PC-9 (cell line): ENCODE measurements at regions not wholly inside any gene's neighbourhood (a gene's known extent, or its start where the extent isn't known, plus 50 kb on each side); places are given as distances from the start of the nearest gene placed in this dataset.

Experiments
- BruUV-seq: library from RNA; stranded (reverse); fragments of 400-500 nt; replicated peaks from 2 replicates; lab custom pipeline; 2021; lab: Mats Ljungman, UMichigan
- CTCF ChIA-PET: fragments of 300-600 bp; sonication (Branson Sonifier 250); formaldehyde crosslinking; loops from one replicate; lab custom pipeline; 2022; ENCODE audit warnings: antibody characterized with exemption; lab: Charles Lee
- POLR2A ChIA-PET: fragments of 300-600 bp; sonication (Branson Sonifier 250); formaldehyde crosslinking; loops from one replicate; lab custom pipeline; 2022; ENCODE audit warnings: antibody characterized with exemption; ENCODE audit not compliant: unreplicated experiment; lab: Charles Lee
- DNase-seq, 2 experiments: peaks; one replicate each; pipeline versions ENCODE4 v3.0.0 to v3.0.0-alpha.2; 2015 to 2022; ENCODE audit warnings: mixed read lengths in 1 of 2
- H2AFZ ChIP-seq: fragments of 200-600 bp; sonication (generic); 2 replicates; pipeline ENCODE4 v1.8.1; 2017; ENCODE audit warnings: antibody characterized with exemption
- H3F3A ChIP-seq: fragments of 200-600 bp; sonication (generic); 2 replicates; pipeline ENCODE4 v1.8.1; 2017; ENCODE audit warnings: antibody characterized with exemption, mild to moderate bottlenecking, low read depth; ENCODE audit not compliant: insufficient read depth
- H3K27ac ChIP-seq: fragments of 200-600 bp; sonication (generic); 2 replicates; pipeline ENCODE4 v1.6.1; 2016; ENCODE audit warnings: mixed run types
- H3K27me3 ChIP-seq: fragments of 200-600 bp; sonication (generic); 2 replicates; pipeline ENCODE4 v1.6.1; 2016; ENCODE audit warnings: low read depth, mixed run types; ENCODE audit not compliant: insufficient read depth
- H3K36me3 ChIP-seq: fragments of 200-600 bp; sonication (generic); 2 replicates; pipeline ENCODE4 v1.6.1; 2016; ENCODE audit warnings: low read depth, mixed run types
- H3K4me1 ChIP-seq: fragments of 200-600 bp; sonication (generic); replicated peaks from 2 replicates; pipeline ENCODE4 v1.6.1; 2016; ENCODE audit warnings: mixed run types; ENCODE audit not compliant: insufficient read depth
- H3K4me2 ChIP-seq: fragments of 200-600 bp; sonication (generic); 2 replicates; pipeline ENCODE4 v1.6.1; 2017; ENCODE audit warnings: mixed run types
- H3K4me3 ChIP-seq: fragments of 200-600 bp; sonication (generic); 2 replicates; pipeline ENCODE4 v1.6.1; 2016; ENCODE audit warnings: mixed run types
- H3K79me2 ChIP-seq: fragments of 200-600 bp; sonication (generic); 2 replicates; pipeline ENCODE4 v1.6.1; 2017; ENCODE audit warnings: low read depth, mixed run types
- H3K9me2 ChIP-seq: fragments of 200-600 bp; sonication (generic); 2 replicates; pipeline ENCODE4 v1.8.1; 2017; ENCODE audit warnings: mild to moderate bottlenecking; ENCODE audit not compliant: insufficient read depth
- H3K9me3 ChIP-seq: fragments of 200-600 bp; sonication (generic); 2 replicates; pipeline ENCODE4 v1.8.1; 2016; ENCODE audit warnings: low read depth; ENCODE audit not compliant: insufficient read depth
- H4K20me1 ChIP-seq: fragments of 200-600 bp; sonication (generic); 2 replicates; pipeline ENCODE4 v1.8.1; 2017; ENCODE audit not compliant: insufficient read depth
- EZH2 ChIP-seq: fragments of 200-600 bp; sonication (generic); IDR thresholded peaks from 2 replicates; pipeline ENCODE4 v1.8.0; 2017; ENCODE audit warnings: antibody characterized with exemption, low read depth
- intact Hi-C: fragments of 100-400 bp; cut with micrococcal nuclease; formaldehyde crosslinking; loops from one replicate; pipeline ENCODE4 v1.10.0; 2022; ENCODE audit not compliant: unreplicated experiment
- TF ChIP-seq, protein P1 (sequence below): fragments of 200-600 bp; sonication (generic); conservative IDR thresholded peaks from 2 replicates; pipeline ENCODE4 v1.6.1; 2017; ENCODE audit warnings: mixed run types, antibody characterized with exemption, mild to moderate bottlenecking, moderate library complexity

DNA sequence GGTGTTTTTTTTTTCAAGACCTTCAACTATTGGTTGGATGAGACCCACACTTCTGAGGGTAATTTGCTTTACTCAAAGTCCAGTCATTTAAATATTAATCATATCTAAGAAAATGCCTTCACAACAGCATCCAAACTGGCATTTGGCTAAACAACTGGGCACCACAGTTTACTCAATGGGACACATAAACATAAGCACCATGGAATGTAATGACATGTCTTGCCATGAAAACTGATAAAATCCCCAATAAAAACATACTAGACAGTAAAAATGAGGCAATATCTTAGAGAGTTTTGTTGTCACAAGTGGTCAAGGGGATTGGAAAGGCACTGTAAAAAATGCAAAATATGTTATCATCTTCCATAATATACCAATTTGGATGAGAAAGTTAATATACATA, 838.8 kb upstream of the ADAMTS5 start:
- Histone ChIP-seq H3K9me3 (no peaks in the 10 kb centered on the region), H2AFZ (no peak overlapping the region), H3F3A (no peaks in the 10 kb centered on the region), H4K20me1 (no peaks in the 10 kb centered on the region), H3K4me2 (no peak overlapping the region), H3K27me3 (no peaks in the 10 kb centered on the region), H3K4me1 (no peaks in the 10 kb centered on the region), H3K4me3 (no peak overlapping the region), H3K27ac (no peak overlapping the region), H3K9me2 (no peaks in the 10 kb centered on the region), H3K36me3 (no peaks in the 10 kb centered on the region), H3K79me2 (no peaks in the 10 kb centered on the region)
- ChIA-PET CTCF (no interaction called here), POLR2A (no interaction called here)
- DNase-seq, result no peak
- TF ChIP-seq EZH2, result no peak
- TF ChIP-seq, protein P1, sequence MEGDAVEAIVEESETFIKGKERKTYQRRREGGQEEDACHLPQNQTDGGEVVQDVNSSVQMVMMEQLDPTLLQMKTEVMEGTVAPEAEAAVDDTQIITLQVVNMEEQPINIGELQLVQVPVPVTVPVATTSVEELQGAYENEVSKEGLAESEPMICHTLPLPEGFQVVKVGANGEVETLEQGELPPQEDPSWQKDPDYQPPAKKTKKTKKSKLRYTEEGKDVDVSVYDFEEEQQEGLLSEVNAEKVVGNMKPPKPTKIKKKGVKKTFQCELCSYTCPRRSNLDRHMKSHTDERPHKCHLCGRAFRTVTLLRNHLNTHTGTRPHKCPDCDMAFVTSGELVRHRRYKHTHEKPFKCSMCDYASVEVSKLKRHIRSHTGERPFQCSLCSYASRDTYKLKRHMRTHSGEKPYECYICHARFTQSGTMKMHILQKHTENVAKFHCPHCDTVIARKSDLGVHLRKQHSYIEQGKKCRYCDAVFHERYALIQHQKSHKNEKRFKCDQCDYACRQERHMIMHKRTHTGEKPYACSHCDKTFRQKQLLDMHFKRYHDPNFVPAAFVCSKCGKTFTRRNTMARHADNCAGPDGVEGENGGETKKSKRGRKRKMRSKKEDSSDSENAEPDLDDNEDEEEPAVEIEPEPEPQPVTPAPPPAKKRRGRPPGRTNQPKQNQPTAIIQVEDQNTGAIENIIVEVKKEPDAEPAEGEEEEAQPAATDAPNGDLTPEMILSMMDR, result no peak
- BruUV-seq, result no TSS peak
- intact Hi-C loops, result no loop called here

- TF ChIP-seq EZH2, result no peak
- TF ChIP-seq, protein P1, result no peak
- Histone ChIP-seq H3K9me2 (no peaks in the 10 kb centered on the region), H2AFZ (no peak overlapping the region), H3K9me3 (no peaks in the 10 kb centered on the region), H3K4me2 (no peak overlapping the region), H3F3A (no peaks in the 10 kb centered on the region), H3K4me1 (no peaks in the 10 kb centered on the region), H4K20me1 (no peaks in the 10 kb centered on the region), H3K79me2 (no peaks in the 10 kb centered on the region), H3K4me3 (no peak overlapping the region), H3K27ac (no peak overlapping the region), H3K36me3 (no peaks in the 10 kb centered on the region), H3K27me3 (no peaks in the 10 kb centered on the region)
- DNase-seq, result no peak
- intact Hi-C loops, result no loop called here
- no TSS peak for BruUV-seq
- POLR2A ChIA-PET, result no interaction called here
- CTCF ChIA-PET, result no interaction called here
Measured at GRCh38 chr21:27804515-27804914, 837.6 kb upstream of the ADAMTS5 start.

- POLR2A ChIA-PET, result interaction anchor here (0.6 kb wide), 1 partner anchor 15 kb away, joined by 4 read pairs; no protein-coding TSS in a partner anchor
- no peaks in the 10 kb centered on the region for H4K20me1 ChIP-seq
- H3K4me3 ChIP-seq, result no peak overlapping the region
- H3K27ac ChIP-seq, result no peak overlapping the region
- CTCF ChIA-PET, result no interaction called here
- no peaks in the 10 kb centered on the region for H3K4me1 ChIP-seq
- no peaks in the 10 kb centered on the region for H3K27me3 ChIP-seq
- H3K9me3 ChIP-seq, result no peaks in the 10 kb centered on the region
- TF ChIP-seq EZH2, result no peak
- TF ChIP-seq, protein P1, result no peak
- no peak for DNase-seq
- no peak overlapping the region for H2AFZ ChIP-seq
- H3K9me2 ChIP-seq, result no peaks in the 10 kb centered on the region
- no peak overlapping the region for H3K4me2 ChIP-seq
- no peaks in the 10 kb centered on the region for H3K79me2 ChIP-seq
- no peaks in the 10 kb centered on the region for H3K36me3 ChIP-seq
- intact Hi-C loops, result no loop called here
- H3F3A ChIP-seq, result no peaks in the 10 kb centered on the region
- BruUV-seq, result no TSS peak
Measured at GRCh38 chr21:27803571-27803970, 836.7 kb upstream of the ADAMTS5 start.
